RWPE1 (cell line): ENCODE measurements at regions not wholly inside any gene's neighbourhood (a gene's known extent, or its start where the extent isn't known, plus 50 kb on each side); places are given as distances from the start of the nearest gene placed in this dataset.
A peak's percentile ranks its signal among the peaks of the same experiment; 100 is the strongest.

Experiments used
- CTCF ChIA-PET: fragments of 350-600 bp; sonication (Branson Sonifier 250); formaldehyde crosslinking; extraction: SDS; loops from one replicate; lab custom pipeline; 2021; lab: Yijun Ruan, JAX
- POLR2A ChIA-PET: fragments of 400-600 bp; formaldehyde crosslinking; extraction: SDS; loops from one replicate; lab custom pipeline; 2020; ENCODE audit warnings: antibody characterized with exemption; ENCODE audit not compliant: low non-redundant PET; lab: Yijun Ruan, JAX
- DNase-seq: peaks from one replicate; pipeline ENCODE4 v3.0.0; 2012; ENCODE audit warnings: low spot score
- H3K27ac ChIP-seq: fragments of 450-650 bp; 2 replicates; pipeline ENCODE4 v1.5.1; 2017
- TF ChIP-seq, protein P1 (sequence below): fragments of 450-650 bp; conservative IDR thresholded peaks from 2 replicates; pipeline ENCODE4 v1.5.1; 2017; ENCODE audit warnings: low read depth, mild to moderate bottlenecking

DNA sequence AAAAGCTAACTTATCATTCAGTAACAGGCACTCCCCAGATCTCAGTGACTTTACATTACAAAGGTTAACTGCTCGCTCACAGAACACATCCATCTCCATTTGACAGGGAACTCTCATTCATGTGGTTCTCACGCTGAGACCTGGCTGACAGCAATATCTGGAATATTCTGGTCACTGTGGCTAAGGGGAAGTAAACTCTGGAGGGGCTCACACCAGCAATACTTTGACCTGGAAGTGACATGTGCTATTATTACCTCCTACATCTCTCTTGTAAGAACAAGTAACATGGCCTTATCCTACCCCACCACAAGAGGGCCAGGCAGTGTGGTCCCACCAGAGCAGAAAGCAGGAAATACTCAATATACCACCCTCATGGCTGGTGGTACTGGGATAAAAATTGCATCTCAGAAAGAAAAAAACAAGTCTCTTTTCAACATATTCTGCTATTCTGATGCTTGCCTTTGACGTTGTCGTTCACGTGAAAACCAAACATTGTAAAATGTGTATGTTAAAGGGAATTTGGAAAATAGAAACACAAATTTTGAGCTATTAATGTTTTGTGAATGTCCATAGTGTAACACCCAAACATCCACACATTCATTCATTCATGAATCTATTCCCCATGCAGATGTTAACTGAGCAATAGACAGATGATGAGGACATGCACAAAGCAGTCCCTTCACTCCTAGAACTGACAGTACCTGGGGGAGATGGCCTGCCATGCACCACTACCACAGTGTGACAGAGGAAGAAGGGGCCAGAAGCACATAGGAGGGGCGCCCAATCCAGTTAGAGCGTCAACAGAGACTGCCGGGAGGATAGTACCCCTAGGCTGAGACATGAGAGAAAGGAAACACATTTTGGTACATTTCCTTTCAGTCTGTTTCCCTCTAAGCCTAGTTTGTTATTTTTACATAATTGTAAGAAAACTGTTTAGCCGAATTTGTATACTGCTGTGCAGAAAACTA, 166.0 kb upstream of the SP4 start:
- CTCF ChIA-PET: interaction anchor here (0.6 to 1.5 kb wide), 4 partner anchors 234 to 1081 kb away, joined by 3 to 8 read pairs (median 4); no protein-coding TSS in a partner anchor
- POLR2A ChIA-PET: no interaction called here
- no peak overlapping the region for H3K27ac ChIP-seq
- peak; percentile 35 for DNase-seq
- TF ChIP-seq, protein P1, sequence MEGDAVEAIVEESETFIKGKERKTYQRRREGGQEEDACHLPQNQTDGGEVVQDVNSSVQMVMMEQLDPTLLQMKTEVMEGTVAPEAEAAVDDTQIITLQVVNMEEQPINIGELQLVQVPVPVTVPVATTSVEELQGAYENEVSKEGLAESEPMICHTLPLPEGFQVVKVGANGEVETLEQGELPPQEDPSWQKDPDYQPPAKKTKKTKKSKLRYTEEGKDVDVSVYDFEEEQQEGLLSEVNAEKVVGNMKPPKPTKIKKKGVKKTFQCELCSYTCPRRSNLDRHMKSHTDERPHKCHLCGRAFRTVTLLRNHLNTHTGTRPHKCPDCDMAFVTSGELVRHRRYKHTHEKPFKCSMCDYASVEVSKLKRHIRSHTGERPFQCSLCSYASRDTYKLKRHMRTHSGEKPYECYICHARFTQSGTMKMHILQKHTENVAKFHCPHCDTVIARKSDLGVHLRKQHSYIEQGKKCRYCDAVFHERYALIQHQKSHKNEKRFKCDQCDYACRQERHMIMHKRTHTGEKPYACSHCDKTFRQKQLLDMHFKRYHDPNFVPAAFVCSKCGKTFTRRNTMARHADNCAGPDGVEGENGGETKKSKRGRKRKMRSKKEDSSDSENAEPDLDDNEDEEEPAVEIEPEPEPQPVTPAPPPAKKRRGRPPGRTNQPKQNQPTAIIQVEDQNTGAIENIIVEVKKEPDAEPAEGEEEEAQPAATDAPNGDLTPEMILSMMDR: peak; percentile 44

- POLR2A ChIA-PET: no interaction called here
- no peak for DNase-seq
- no peak overlapping the region for H3K27ac ChIP-seq
- CTCF ChIA-PET: interaction anchor here (0.6 kb wide), 1 partner anchor 769 kb away, joined by 3 read pairs; no protein-coding TSS in a partner anchor
- TF ChIP-seq, protein P1: no peak
Observed at GRCh38 chr7:21269021-21269420, 158.9 kb upstream of the SP4 start.

DNA sequence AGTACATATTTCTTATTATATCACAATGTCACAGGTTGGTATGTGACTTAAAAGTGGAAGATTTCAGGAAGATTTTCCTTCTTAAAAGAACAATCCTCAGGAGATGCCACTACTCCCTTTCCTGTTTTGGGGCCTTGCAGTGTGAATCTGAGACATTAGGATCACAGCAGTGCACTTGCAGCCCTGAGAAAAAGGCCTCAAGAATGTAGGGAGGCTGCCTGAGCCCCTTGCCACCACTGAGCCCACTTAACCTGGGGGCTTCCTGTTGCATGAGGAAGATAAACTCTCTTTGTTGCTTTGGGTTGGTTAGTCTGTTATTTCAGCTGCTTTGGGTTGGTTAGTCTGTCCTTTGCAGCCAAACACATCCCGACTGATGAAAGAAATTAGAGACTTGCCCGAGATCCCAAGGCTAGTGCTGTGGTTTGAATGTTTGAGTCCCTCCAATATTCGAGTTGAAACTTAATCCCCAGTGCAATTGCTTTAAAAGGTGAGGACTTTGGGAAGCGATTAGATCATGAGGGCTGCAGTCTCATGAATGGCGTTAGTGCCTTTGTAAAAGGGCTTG, 151.3 kb upstream of the SP4 start:
- TF ChIP-seq, protein P1: no peak
- H3K27ac ChIP-seq: no peak overlapping the region
- ChIA-PET POLR2A (no interaction called here), CTCF (interaction anchor here (0.5 kb wide), 1 partner anchor 20 kb away, joined by 3 read pairs; no protein-coding TSS in a partner anchor)
- no peak for DNase-seq

DNA sequence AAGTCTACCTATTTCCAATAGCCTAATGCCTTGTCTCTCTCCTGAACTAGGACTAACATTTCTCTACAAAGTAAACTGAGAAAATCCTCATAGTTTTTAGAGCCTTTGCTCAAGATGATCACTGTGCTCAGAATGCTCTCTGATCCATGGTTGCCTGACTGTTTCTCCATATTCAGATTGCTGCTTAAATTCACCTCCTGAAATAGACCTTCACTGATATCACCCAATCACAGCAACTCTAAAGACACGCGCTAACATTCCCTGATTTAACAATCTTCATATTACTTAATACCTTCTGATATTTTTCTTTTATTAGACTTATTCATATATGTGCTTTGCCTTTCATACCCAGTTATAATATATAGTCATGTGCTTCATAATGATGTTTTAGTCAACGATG, 148.9 kb upstream of the SP4 start:
- POLR2A ChIA-PET: no interaction called here
- no peak overlapping the region for H3K27ac ChIP-seq
- TF ChIP-seq, protein P1: no peak
- CTCF ChIA-PET: no interaction called here
- DNase-seq: no peak

DNA sequence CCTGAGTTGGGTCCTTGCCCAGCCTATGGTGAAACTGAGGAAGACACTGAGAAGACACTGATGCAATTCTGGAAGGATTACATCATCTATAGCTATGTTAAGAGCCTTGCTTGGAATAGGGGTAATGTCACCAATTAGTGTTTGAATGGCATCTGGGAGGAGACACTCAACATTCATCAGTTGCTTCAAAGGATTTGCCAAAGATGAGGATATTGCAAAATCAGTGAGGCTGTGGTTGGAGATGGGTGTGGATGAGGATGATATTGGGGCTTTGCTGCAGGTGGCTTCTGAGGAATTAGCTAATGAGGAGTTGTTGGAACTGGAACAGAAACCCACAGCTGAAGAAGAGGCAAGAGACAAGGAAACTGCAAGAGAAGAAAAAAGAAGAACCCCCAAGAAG, 146.7 kb upstream of the SP4 start:
- ChIA-PET POLR2A (no interaction called here), CTCF (no interaction called here)
- H3K27ac ChIP-seq: no peak overlapping the region
- TF ChIP-seq, protein P1: no peak
- DNase-seq: no peak

- no peak for DNase-seq
- ChIA-PET CTCF (no interaction called here), POLR2A (no interaction called here)
- TF ChIP-seq, protein P1: no peak
- H3K27ac ChIP-seq: no peak overlapping the region
Observed at GRCh38 chr7:21293771-21294170, 134.1 kb upstream of the SP4 start.
